B cell (primary cell): ENCODE measurements at regions not wholly inside any gene's neighbourhood (a gene's known extent, or its start where the extent isn't known, plus 50 kb on each side); places are given as distances from the start of the nearest gene placed in this dataset.

ENCODE experiments used
- ATAC-seq: fragments of 200-7000 bp; cut with Tn5 transposase; one replicate; pipeline ENCODE4 v1.10.0; 2021; ENCODE audit warnings: low read depth, mild to moderate bottlenecking, moderate number of reproducible peaks, moderate library complexity
- CTCF ChIA-PET: fragments of 350-600 bp; sonication (Branson Sonifier 250); formaldehyde crosslinking; loops from one replicate; lab custom pipeline; 2021; ENCODE audit warnings: antibody characterized with exemption, inconsistent platforms; lab: Charles Lee
- POLR2A ChIA-PET: fragments of 350-600 bp; sonication (Branson Sonifier 250); formaldehyde crosslinking; loops from one replicate; lab custom pipeline; 2021; ENCODE audit warnings: antibody characterized with exemption; lab: Charles Lee
- DNase-seq: peaks from one replicate; pipeline ENCODE4 v3.0.0; 2013
- H2AFZ ChIP-seq: 2 replicates; pipeline ENCODE4 v1.6.1; 2012; ENCODE audit warnings: mild to moderate bottlenecking, low read depth, low read length; ENCODE audit not compliant: insufficient read depth, poor library complexity, severe bottlenecking
- H3K27ac ChIP-seq, 2 donors: 1 replicate in 1 of 2; 2 replicates in 1 of 2; pipeline ENCODE4 v1.5.1; 2012 to 2013; ENCODE audit warnings: low read length in 2 of 2, mild to moderate bottlenecking in 2 of 2, moderate library complexity in 1 of 2
- H3K27me3 ChIP-seq, 4 experiments: fragments of 200-600 bp in 1 of 4; sonication (generic) in 1 of 4; replicated peaks in 1 of 4; 1 replicate in 2 of 4; 2 replicates in 2 of 4; pipeline versions ENCODE4 v1.6.1 to v1.7.0; 2013 to 2016; ENCODE audit warnings: low read length in 3 of 4, mild to moderate bottlenecking in 2 of 4, mixed read lengths in 1 of 4, moderate library complexity in 1 of 4; ENCODE audit not compliant: insufficient read depth in 4 of 4, control insufficient read depth in 3 of 4; ENCODE audit errors: control extremely low read depth in 1 of 4
- H3K36me3 ChIP-seq, 2 experiments: replicated peaks in 1 of 2; 1 replicate in 1 of 2; 2 replicates in 1 of 2; pipeline versions ENCODE4 v1.6.1 to v1.7.1; 2013; ENCODE audit warnings: low read length in 1 of 2; ENCODE audit not compliant: insufficient read depth in 2 of 2, control insufficient read depth in 1 of 2; ENCODE audit errors: control extremely low read depth in 1 of 2, extremely low read depth in 1 of 2
- H3K4me1 ChIP-seq, 2 donors: fragments of 200-600 bp in 1 of 2; sonication (generic) in 1 of 2; 1 replicate in 1 of 2; 2 replicates in 1 of 2; pipeline versions ENCODE4 v1.5.1 to v1.6.1; 2013 to 2017; ENCODE audit warnings: low read length in 2 of 2; ENCODE audit not compliant: control insufficient read depth in 2 of 2, insufficient read depth in 2 of 2
- H3K4me2 ChIP-seq: replicated peaks from 2 replicates; pipeline ENCODE3; 2012; ENCODE audit warnings: mild to moderate bottlenecking, low read depth, low read length; ENCODE audit not compliant: poor library complexity, severe bottlenecking
- H3K4me3 ChIP-seq, 5 experiments: fragments of 200-600 bp in 1 of 5; sonication (generic) in 1 of 5; 1 replicate in 3 of 5; 2 replicates in 2 of 5; pipeline versions ENCODE4 v1.5.1 to v1.7.0; 2011 to 2016; ENCODE audit warnings: low read length in 4 of 5, mild to moderate bottlenecking in 4 of 5, low read depth in 2 of 5, control low read depth in 1 of 5, moderate library complexity in 1 of 5; ENCODE audit not compliant: insufficient read depth in 1 of 5; ENCODE audit errors: control extremely low read depth in 1 of 5, extremely low read depth in 1 of 5
- H3K79me2 ChIP-seq: fragments of 200-600 bp; sonication (generic); one replicate; pipeline ENCODE4 v1.6.0; 2016; ENCODE audit warnings: low read length; ENCODE audit not compliant: control insufficient read depth, insufficient read depth
- H3K9ac ChIP-seq: fragments of 200-600 bp; sonication (generic); 2 replicates; pipeline ENCODE4 v1.6.1; 2017; ENCODE audit warnings: mild to moderate bottlenecking, low read length, moderate library complexity
- H3K9me3 ChIP-seq, 3 donors: one replicate each; pipeline versions ENCODE4 v1.6.1 to v1.7.1; 2013; ENCODE audit warnings: low read length in 2 of 3; ENCODE audit not compliant: control insufficient read depth in 2 of 3, insufficient read depth in 1 of 3; ENCODE audit errors: control extremely low read depth in 1 of 3
- H4K20me1 ChIP-seq: 2 replicates; pipeline ENCODE4 v1.6.0; 2012; ENCODE audit warnings: mild to moderate bottlenecking, low read length; ENCODE audit not compliant: insufficient read depth, control insufficient read depth, poor library complexity, severe bottlenecking
- H3K27ac Mint-ChIP-seq: one replicate; pipeline ENCODE4 v1.8.0; 2021; ENCODE audit warnings: mixed read lengths
- H3K27me3 Mint-ChIP-seq: one replicate; pipeline ENCODE4 v1.8.0; 2021; ENCODE audit warnings: mixed read lengths
- H3K4me1 Mint-ChIP-seq: one replicate; pipeline ENCODE4 v1.8.0; 2021; ENCODE audit warnings: mixed read lengths
- H3K4me3 Mint-ChIP-seq: one replicate; pipeline ENCODE4 v1.8.0; 2021; ENCODE audit warnings: mixed read lengths
- H3K9me3 Mint-ChIP-seq: one replicate; pipeline ENCODE4 v1.8.0; 2022; ENCODE audit warnings: mixed read lengths; ENCODE audit not compliant: insufficient read depth
- CTCF ChIP-seq: fragments of 200-600 bp; IDR thresholded peaks from one replicate; pipeline ENCODE4 v1.8.0; 2022; ENCODE audit warnings: antibody characterized with exemption, mild to moderate bottlenecking
- EZH2 ChIP-seq: IDR thresholded peaks from 2 replicates; pipeline ENCODE4 v1.6.1; 2012; ENCODE audit warnings: borderline replicate concordance, low read depth, mild to moderate bottlenecking, moderate library complexity, low read length; ENCODE audit not compliant: insufficient read depth, poor library complexity, severe bottlenecking
- WGBS: methylation state at CpG from one replicate; pipeline ENCODE4 v1.1.5; 2013; ENCODE audit warnings: missing lambda C conversion rate; ENCODE audit not compliant: insufficient coverage; 5-methylcytosine and 5-hydroxymethylcytosine counted together
- intact Hi-C: fragments of 100-400 bp; cut with micrococcal nuclease; formaldehyde crosslinking; loops from one replicate; pipeline ENCODE4 v1.10.0; 2022

GRCh38 chr5:173554038-173554955, 62.2 kb downstream of the BOD1 start:
- Histone ChIP-seq H3K9me3 (peaks cover 0 to 4% (median 0%) of the 10 kb centered on the region in 3 donors), H3K27me3 (no peaks in the 10 kb centered on the region), H2AFZ (no peak overlapping the region), H3K4me3 (no peak overlapping the region), H4K20me1 (no peaks in the 10 kb centered on the region), H3K4me1 (no peaks in the 10 kb centered on the region), H3K36me3 (no peaks in the 10 kb centered on the region), H3K79me2 (no peaks in the 10 kb centered on the region), H3K27ac (no peak overlapping the region), H3K9ac (no peak overlapping the region), H3K4me2 (no peak overlapping the region)
- Mint-ChIP-seq H3K4me1 (no peaks in the 10 kb centered on the region), H3K4me3 (no peak overlapping the region), H3K27me3 (peaks cover 20% of the 10 kb centered on the region), H3K27ac (no peak overlapping the region), H3K9me3 (no peaks in the 10 kb centered on the region)
- CTCF ChIA-PET: interaction anchor here (2.2 kb wide), 1 partner anchor 19 kb away, joined by 7 read pairs; no protein-coding TSS in a partner anchor
- intact Hi-C loops: no loop called here
- no peak for ATAC-seq
- no peak for DNase-seq
- POLR2A ChIA-PET: no interaction called here
- WGBS: 63% methylated on average over 5 of the region's 12 CpGs
- no peak for TF ChIP-seq CTCF
- no peak for TF ChIP-seq EZH2

GRCh38 chr5:173550641-173551040, 65.8 kb downstream of the BOD1 start:
- ChIA-PET POLR2A (no interaction called here), CTCF (no interaction called here)
- no peak for TF ChIP-seq CTCF
- no peak for TF ChIP-seq EZH2
- no peak overlapping the region for H2AFZ ChIP-seq
- DNase-seq (no peak), ATAC-seq (no peak)
- H3K27me3 ChIP-seq: no peaks in the 10 kb centered on the region
- Mint-ChIP-seq H3K9me3 (no peaks in the 10 kb centered on the region), H3K27ac (no peak overlapping the region), H3K4me3 (no peak overlapping the region), H3K4me1 (no peaks in the 10 kb centered on the region), H3K27me3 (peaks cover 16% of the 10 kb centered on the region)
- H3K9me3 ChIP-seq: peaks cover 0 to 4% (median 0%) of the 10 kb centered on the region in 3 donors
- H3K9ac ChIP-seq: no peak overlapping the region
- intact Hi-C loops: no loop called here
- no peaks in the 10 kb centered on the region for H4K20me1 ChIP-seq
- H3K27ac ChIP-seq: no peak overlapping the region
- H3K4me2 ChIP-seq: no peak overlapping the region
- no peaks in the 10 kb centered on the region for H3K79me2 ChIP-seq
- H3K4me1 ChIP-seq: no peaks in the 10 kb centered on the region
- H3K36me3 ChIP-seq: no peaks in the 10 kb centered on the region
- WGBS: 81% methylated on average over 5 of the region's 6 CpGs
- H3K4me3 ChIP-seq: no peak overlapping the region
